SK-N-SH (cell line): ENCODE measurements at regions not wholly inside any gene's neighbourhood (a gene's known extent, or its start where the extent isn't known, plus 50 kb on each side); places are given as distances from the start of the nearest gene placed in this dataset.

ENCODE experiments used
- CTCF ChIA-PET: fragments of 300-600, 350-600 bp; formaldehyde crosslinking; extraction: SDS; loops from one replicate; lab custom pipeline; 2021; lab: Yijun Ruan, JAX
- POLR2A ChIA-PET: fragments of 350-600 bp; sonication (Branson Sonifier 250); formaldehyde crosslinking; extraction: SDS; loops from one replicate; lab custom pipeline; 2020; ENCODE audit warnings: antibody characterized with exemption, inconsistent platforms; lab: Yijun Ruan, JAX
- DNase-seq: peaks from one replicate; pipeline ENCODE4 v3.0.0; 2012
- H2AFZ ChIP-seq: fragments of 200-600 bp; sonication (generic); 2 replicates; pipeline ENCODE4 v1.8.1; 2016; ENCODE audit warnings: antibody characterized with exemption, mild to moderate bottlenecking, low read depth
- H3F3A ChIP-seq: fragments of 200-600 bp; sonication (generic); replicated peaks from 2 replicates; pipeline ENCODE3; 2016; ENCODE audit warnings: antibody characterized with exemption, mild to moderate bottlenecking; ENCODE audit not compliant: insufficient read depth
- H3K27ac ChIP-seq, 2 experiments: fragments of 200-500 bp in 1 of 2; fragments of 200-600 bp in 1 of 2; sonication (Bioruptor generic) in 1 of 2; sonication (generic), shearing (Covaris generic) in 1 of 2; 2 replicates each; pipeline versions ENCODE4 v1.5.1 to v1.6.1; 2014 to 2016; ENCODE audit warnings: low read depth in 2 of 2, inconsistent platforms in 1 of 2, low read length in 1 of 2, mild to moderate bottlenecking in 1 of 2, mixed read lengths in 1 of 2
- H3K27me3 ChIP-seq: fragments of 200-600 bp; sonication (generic), shearing (Covaris generic); 2 replicates; pipeline ENCODE4 v1.6.1; 2016; ENCODE audit warnings: mixed run types; ENCODE audit not compliant: insufficient read depth
- H3K36me3 ChIP-seq, 2 experiments: fragments of 200-500 bp in 1 of 2; fragments of 200-600 bp in 1 of 2; sonication (Bioruptor generic) in 1 of 2; sonication (generic) in 1 of 2; replicated peaks in 1 of 2; 2 replicates each; pipeline versions ENCODE3 to v1.5.1; 2014 to 2016; ENCODE audit warnings: low read length in 1 of 2, mild to moderate bottlenecking in 1 of 2; ENCODE audit not compliant: insufficient read depth in 2 of 2, control insufficient read depth in 1 of 2
- H3K4me1 ChIP-seq, 2 experiments: fragments of 200-500 bp in 1 of 2; fragments of 200-600 bp in 1 of 2; sonication (Bioruptor generic) in 1 of 2; sonication (generic), shearing (Covaris generic) in 1 of 2; 2 replicates each; pipeline versions ENCODE4 v1.5.1 to v1.6.1; 2014 to 2016; ENCODE audit warnings: low read depth in 1 of 2, low read length in 1 of 2, mixed run types in 1 of 2; ENCODE audit not compliant: insufficient read depth in 2 of 2, control insufficient read depth in 1 of 2
- H3K4me2 ChIP-seq: fragments of 200-600 bp; sonication (generic), shearing (Covaris generic); 2 replicates; pipeline ENCODE4 v1.6.1; 2017; ENCODE audit warnings: mixed run types
- H3K4me3 ChIP-seq, 2 experiments: fragments of 200-500 bp in 1 of 2; fragments of 200-600 bp in 1 of 2; sonication (Bioruptor generic) in 1 of 2; sonication (generic), shearing (Covaris generic) in 1 of 2; 2 replicates each; pipeline versions ENCODE4 v1.5.1 to v1.8.1; 2014 to 2016; ENCODE audit warnings: low read depth in 2 of 2, inconsistent platforms in 1 of 2, low read length in 1 of 2, mild to moderate bottlenecking in 1 of 2, mixed read lengths in 1 of 2, moderate library complexity in 1 of 2
- H3K79me2 ChIP-seq: fragments of 200-600 bp; sonication (generic); 2 replicates; pipeline ENCODE4 v1.8.1; 2017; ENCODE audit warnings: mild to moderate bottlenecking; ENCODE audit not compliant: insufficient read depth
- H3K9ac ChIP-seq: fragments of 200-600 bp; sonication (generic); 2 replicates; pipeline ENCODE4 v1.6.1; 2017; ENCODE audit warnings: mixed run types
- H3K9me2 ChIP-seq: fragments of 200-600 bp; sonication (generic); 2 replicates; pipeline ENCODE4 v1.6.1; 2017; ENCODE audit warnings: mixed run types
- H3K9me3 ChIP-seq: fragments of 200-600 bp; sonication (generic); 2 replicates; pipeline ENCODE4 v1.6.1; 2017; ENCODE audit warnings: mixed run types, mild to moderate bottlenecking, moderate library complexity
- H4K20me1 ChIP-seq: fragments of 200-600 bp; sonication (generic); 2 replicates; pipeline ENCODE4 v1.6.1; 2017; ENCODE audit warnings: mild to moderate bottlenecking, mixed run types; ENCODE audit not compliant: insufficient read depth
- ELF1 ChIP-seq: IDR thresholded peaks from 2 replicates; pipeline ENCODE4 v1.4.0; 2012
- EZH2phosphoT487 ChIP-seq: fragments of 200-600 bp; sonication (generic); IDR thresholded peaks from 2 replicates; pipeline ENCODE4 v1.6.1; 2017; ENCODE audit warnings: low read depth, mixed run types, mild to moderate bottlenecking, antibody characterized with exemption, moderate library complexity, borderline replicate concordance
- JUND ChIP-seq: IDR thresholded peaks from 2 replicates; pipeline ENCODE4 v1.4.0; 2012
- MEF2A ChIP-seq: IDR thresholded peaks from 2 replicates; pipeline ENCODE4 v1.4.0; 2012; ENCODE audit warnings: low read depth, borderline replicate concordance
- NFIC ChIP-seq: IDR thresholded peaks from 2 replicates; pipeline ENCODE4 v1.4.0; 2012; ENCODE audit warnings: borderline replicate concordance
- RFX5 ChIP-seq: IDR thresholded peaks from 2 replicates; pipeline ENCODE4 v1.6.1; 2012; ENCODE audit warnings: mild to moderate bottlenecking, improper control_type of control experiment, low read length
- SIN3A ChIP-seq: IDR thresholded peaks from 2 replicates; pipeline ENCODE4 v1.6.1; 2012; ENCODE audit warnings: low read depth, mild to moderate bottlenecking, low read length, moderate library complexity, borderline replicate concordance
- SMC3 ChIP-seq: IDR thresholded peaks from 2 replicates; pipeline ENCODE4 v1.6.1; 2012; ENCODE audit warnings: low read depth, low read length, improper control_type of control experiment
- TF ChIP-seq, protein P1 (sequence below): IDR thresholded peaks from 2 replicates; pipeline ENCODE4 v1.6.1; 2012; ENCODE audit warnings: mild to moderate bottlenecking, low read depth, low read length, moderate library complexity
- TF ChIP-seq, protein P2 (sequence below): IDR thresholded peaks from 2 replicates; pipeline ENCODE4; 2012
- TF ChIP-seq, protein P3 (sequence below): IDR thresholded peaks from 2 replicates; pipeline ENCODE4 v1.4.0; 2012; ENCODE audit warnings: low read depth

DNA sequence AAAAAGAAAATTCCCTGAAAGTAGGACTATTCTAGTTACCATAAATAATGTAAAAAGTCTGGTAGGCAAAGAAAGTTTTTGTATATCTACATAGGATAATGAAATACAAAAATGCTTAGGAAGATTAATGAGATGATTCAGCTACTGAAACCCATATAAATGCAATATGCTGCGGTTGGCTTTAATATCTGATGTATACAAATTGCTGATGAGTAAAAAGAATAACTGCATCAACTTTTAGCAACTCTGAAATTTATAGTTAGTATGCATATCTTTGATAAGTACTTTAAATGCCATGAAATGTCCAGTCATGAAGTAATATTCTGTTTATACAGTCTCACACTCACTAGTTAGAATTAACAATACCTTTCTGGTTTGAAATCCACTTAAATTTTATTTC, 404.8 kb downstream of the TLL1 start (continued):
- TF ChIP-seq, protein P1, sequence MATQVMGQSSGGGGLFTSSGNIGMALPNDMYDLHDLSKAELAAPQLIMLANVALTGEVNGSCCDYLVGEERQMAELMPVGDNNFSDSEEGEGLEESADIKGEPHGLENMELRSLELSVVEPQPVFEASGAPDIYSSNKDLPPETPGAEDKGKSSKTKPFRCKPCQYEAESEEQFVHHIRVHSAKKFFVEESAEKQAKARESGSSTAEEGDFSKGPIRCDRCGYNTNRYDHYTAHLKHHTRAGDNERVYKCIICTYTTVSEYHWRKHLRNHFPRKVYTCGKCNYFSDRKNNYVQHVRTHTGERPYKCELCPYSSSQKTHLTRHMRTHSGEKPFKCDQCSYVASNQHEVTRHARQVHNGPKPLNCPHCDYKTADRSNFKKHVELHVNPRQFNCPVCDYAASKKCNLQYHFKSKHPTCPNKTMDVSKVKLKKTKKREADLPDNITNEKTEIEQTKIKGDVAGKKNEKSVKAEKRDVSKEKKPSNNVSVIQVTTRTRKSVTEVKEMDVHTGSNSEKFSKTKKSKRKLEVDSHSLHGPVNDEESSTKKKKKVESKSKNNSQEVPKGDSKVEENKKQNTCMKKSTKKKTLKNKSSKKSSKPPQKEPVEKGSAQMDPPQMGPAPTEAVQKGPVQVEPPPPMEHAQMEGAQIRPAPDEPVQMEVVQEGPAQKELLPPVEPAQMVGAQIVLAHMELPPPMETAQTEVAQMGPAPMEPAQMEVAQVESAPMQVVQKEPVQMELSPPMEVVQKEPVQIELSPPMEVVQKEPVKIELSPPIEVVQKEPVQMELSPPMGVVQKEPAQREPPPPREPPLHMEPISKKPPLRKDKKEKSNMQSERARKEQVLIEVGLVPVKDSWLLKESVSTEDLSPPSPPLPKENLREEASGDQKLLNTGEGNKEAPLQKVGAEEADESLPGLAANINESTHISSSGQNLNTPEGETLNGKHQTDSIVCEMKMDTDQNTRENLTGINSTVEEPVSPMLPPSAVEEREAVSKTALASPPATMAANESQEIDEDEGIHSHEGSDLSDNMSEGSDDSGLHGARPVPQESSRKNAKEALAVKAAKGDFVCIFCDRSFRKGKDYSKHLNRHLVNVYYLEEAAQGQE: no peak
- TF ChIP-seq, all 33 proteins: peak for 0

DNA sequence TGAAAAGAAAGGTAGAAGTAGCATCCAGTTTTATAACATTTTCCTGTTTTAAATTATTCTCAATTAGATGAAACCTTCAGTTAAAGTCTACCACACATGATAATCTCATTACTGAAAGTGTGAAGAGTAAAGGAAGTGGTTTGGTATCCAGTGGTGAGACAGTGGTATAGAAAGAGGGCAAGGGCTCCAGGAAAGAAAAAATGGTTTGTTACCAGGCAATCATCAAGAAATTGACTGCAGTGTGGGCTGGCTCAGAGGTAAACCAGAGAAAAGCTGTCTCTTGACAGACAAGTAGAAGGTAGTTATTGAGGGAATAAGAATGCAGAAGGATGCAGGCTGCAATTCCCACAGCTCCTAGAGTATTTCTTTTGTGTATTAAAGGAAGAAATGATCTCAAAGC, 406.2 kb downstream of the TLL1 start:
- peaks cover 8% of the 10 kb centered on the region for H3F3A ChIP-seq
- H3K27me3 ChIP-seq: no peaks in the 10 kb centered on the region
- H3K79me2 ChIP-seq: no peaks in the 10 kb centered on the region
- DNase-seq: no peak
- H3K4me1 ChIP-seq: no peaks in the 10 kb centered on the region; a peak in 1 of 4 replicates
- H3K4me2 ChIP-seq: no peak overlapping the region
- H3K9ac ChIP-seq: no peak overlapping the region
- no peaks in the 10 kb centered on the region for H4K20me1 ChIP-seq
- no peak overlapping the region for H3K4me3 ChIP-seq
- no peaks in the 10 kb centered on the region for H3K36me3 ChIP-seq
- TF ChIP-seq, protein P1: no peak
- TF ChIP-seq RFX5 (no peak), NFIC (no peak), JUND (no peak), SMC3 (no peak), EZH2phosphoT487 (no peak), ELF1 (no peak), SIN3A (no peak), MEF2A (no peak)
- TF ChIP-seq, protein P2, sequence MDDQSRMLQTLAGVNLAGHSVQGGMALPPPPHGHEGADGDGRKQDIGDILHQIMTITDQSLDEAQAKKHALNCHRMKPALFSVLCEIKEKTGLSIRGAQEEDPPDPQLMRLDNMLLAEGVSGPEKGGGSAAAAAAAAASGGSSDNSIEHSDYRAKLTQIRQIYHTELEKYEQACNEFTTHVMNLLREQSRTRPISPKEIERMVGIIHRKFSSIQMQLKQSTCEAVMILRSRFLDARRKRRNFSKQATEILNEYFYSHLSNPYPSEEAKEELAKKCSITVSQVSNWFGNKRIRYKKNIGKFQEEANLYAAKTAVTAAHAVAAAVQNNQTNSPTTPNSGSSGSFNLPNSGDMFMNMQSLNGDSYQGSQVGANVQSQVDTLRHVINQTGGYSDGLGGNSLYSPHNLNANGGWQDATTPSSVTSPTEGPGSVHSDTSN: no peak
- TF ChIP-seq, protein P3, sequence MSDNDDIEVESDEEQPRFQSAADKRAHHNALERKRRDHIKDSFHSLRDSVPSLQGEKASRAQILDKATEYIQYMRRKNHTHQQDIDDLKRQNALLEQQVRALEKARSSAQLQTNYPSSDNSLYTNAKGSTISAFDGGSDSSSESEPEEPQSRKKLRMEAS: no peak
- CTCF ChIA-PET: no interaction called here
- H3K9me3 ChIP-seq: no peaks in the 10 kb centered on the region
- no peaks in the 10 kb centered on the region for H3K9me2 ChIP-seq
- H3K27ac ChIP-seq: no peak overlapping the region
- POLR2A ChIA-PET: no interaction called here
- no peak overlapping the region for H2AFZ ChIP-seq
